Vagina (tissue), 2 donors: ENCODE measurements at regions not wholly inside any gene's neighbourhood (a gene's known extent, or its start where the extent isn't known, plus 50 kb on each side); places are given as distances from the start of the nearest gene placed in this dataset.

Experiments used
- CTCF ChIP-seq, 3 experiments: fragments of 450-650 bp in 2 of 3; fragments of 200-600 bp in 1 of 3; sonication (generic) in 1 of 3; IDR thresholded peaks; one replicate each; pipeline ENCODE4 v1.5.1; 2017 to 2019; ENCODE audit warnings: antibody characterized with exemption in 3 of 3, mild to moderate bottlenecking in 2 of 3, moderate library complexity in 2 of 3
- POLR2A ChIP-seq, 2 donors: fragments of 450-650 bp; IDR thresholded peaks; one replicate each; pipeline ENCODE4 v1.6.1; 2017; ENCODE audit warnings: antibody characterized with exemption in 2 of 2, mild to moderate bottlenecking in 2 of 2, moderate library complexity in 2 of 2
- POLR2AphosphoS5 ChIP-seq, 2 donors: sonication (generic); formaldehyde crosslinking; IDR thresholded peaks; one replicate each; pipeline ENCODE4 v1.9.0; 2017; ENCODE audit warnings: antibody characterized with exemption in 2 of 2, mild to moderate bottlenecking in 2 of 2, low read depth in 1 of 2; ENCODE audit not compliant: insufficient read depth in 1 of 2

GRCh38 chr10:130648807-130649206, 512.6 kb downstream of the GLRX3 start:
- TF ChIP-seq CTCF (IDR thresholded peaks at IDR 0.05) = no peak
- TF ChIP-seq POLR2AphosphoS5 (IDR thresholded peaks at IDR 0.05; ENCODE audit: insufficient read depth in 1 of 2, low read depth in 1 of 2) = no peak
- TF ChIP-seq POLR2A (IDR thresholded peaks at IDR 0.05) = no peak
